Tibial artery (tissue), 4 donors: ENCODE measurements at regions not wholly inside any gene's neighbourhood (a gene's known extent, or its start where the extent isn't known, plus 50 kb on each side); places are given as distances from the start of the nearest gene placed in this dataset.

Experiments
- DNase-seq, 2 donors: peaks; one replicate each; pipeline ENCODE4 v3.0.0-alpha.2; 2019
- H3K27ac ChIP-seq, 2 donors: fragments of 200-600 bp; sonication (generic) in 1 of 2; 1 replicate in 1 of 2; 2 replicates in 1 of 2; pipeline ENCODE4 v1.5.1; 2018 to 2019; ENCODE audit warnings: mild to moderate bottlenecking in 1 of 2
- H3K27me3 ChIP-seq, 2 donors: fragments of 200-600 bp; sonication (generic) in 1 of 2; one replicate each; pipeline versions ENCODE4 v1.5.1 to v1.6.0; 2016 to 2019
- H3K36me3 ChIP-seq, 3 donors: fragments of 200-600 bp; sonication (generic) in 2 of 3; one replicate each; pipeline ENCODE4 v1.5.1; 2016 to 2019; ENCODE audit warnings: mild to moderate bottlenecking in 2 of 3
- H3K4me1 ChIP-seq, 4 donors: fragments of 200-600 bp; sonication (generic) in 2 of 4; 1 replicate in 3 of 4; 2 replicates in 1 of 4; pipeline ENCODE4 v1.5.1; 2016 to 2019
- H3K4me3 ChIP-seq, 2 donors: fragments of 200-600 bp; sonication (generic) in 1 of 2; 1 replicate in 1 of 2; 2 replicates in 1 of 2; pipeline ENCODE4 v1.5.1; 2018 to 2019; ENCODE audit warnings: mild to moderate bottlenecking in 2 of 2
- H3K9me3 ChIP-seq, 3 donors: fragments of 200-600 bp; sonication (generic) in 1 of 3; one replicate each; pipeline ENCODE4 v1.5.1; 2016 to 2019
- intact Hi-C: fragments of 100-400 bp; cut with DNase I; formaldehyde crosslinking; loops from one replicate; pipeline ENCODE4 v1.15.0; 2023; ENCODE audit warnings: low total_unique reads
- TF ChIP-seq, protein P1 (sequence below), 2 experiments: fragments of 200-600 bp in 1 of 2; fragments of 450-650 bp in 1 of 2; IDR thresholded peaks; one replicate each; pipeline ENCODE4 v1.5.1; 2017 to 2019; ENCODE audit warnings: antibody characterized with exemption in 2 of 2, mild to moderate bottlenecking in 1 of 2, moderate library complexity in 1 of 2

DNA sequence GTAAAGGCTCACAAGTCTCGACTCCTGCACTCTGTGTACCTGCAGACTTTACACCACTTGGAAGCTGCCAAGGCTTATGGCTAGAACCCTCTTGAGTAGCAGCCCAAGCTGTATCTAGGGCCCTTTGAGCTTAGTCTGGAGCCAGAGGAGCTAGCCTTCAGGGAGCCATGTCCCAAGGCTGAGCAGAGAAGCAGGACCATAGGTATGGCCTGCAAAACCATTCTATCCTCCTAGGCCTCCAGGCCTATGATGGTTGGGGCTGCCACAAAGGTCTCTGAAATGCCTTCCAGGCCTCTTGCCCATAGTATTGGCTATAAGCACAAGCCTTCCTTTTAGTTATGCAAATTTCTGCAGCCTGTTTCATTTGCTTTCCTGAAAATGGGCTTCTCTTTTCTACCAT lies 380.7 kb upstream of the CPXCR1 start:
- intact Hi-C loops = no loop called here
- Histone ChIP-seq H3K36me3 (no peaks in the 10 kb centered on the region), H3K27me3 (no peaks in the 10 kb centered on the region), H3K27ac (no peak overlapping the region), H3K9me3 (peaks cover 0 to 15% (median 0%) of the 10 kb centered on the region in 3 donors), H3K4me3 (no peak overlapping the region), H3K4me1 (no peaks in the 10 kb centered on the region)
- no peak for DNase-seq
- TF ChIP-seq, protein P1, sequence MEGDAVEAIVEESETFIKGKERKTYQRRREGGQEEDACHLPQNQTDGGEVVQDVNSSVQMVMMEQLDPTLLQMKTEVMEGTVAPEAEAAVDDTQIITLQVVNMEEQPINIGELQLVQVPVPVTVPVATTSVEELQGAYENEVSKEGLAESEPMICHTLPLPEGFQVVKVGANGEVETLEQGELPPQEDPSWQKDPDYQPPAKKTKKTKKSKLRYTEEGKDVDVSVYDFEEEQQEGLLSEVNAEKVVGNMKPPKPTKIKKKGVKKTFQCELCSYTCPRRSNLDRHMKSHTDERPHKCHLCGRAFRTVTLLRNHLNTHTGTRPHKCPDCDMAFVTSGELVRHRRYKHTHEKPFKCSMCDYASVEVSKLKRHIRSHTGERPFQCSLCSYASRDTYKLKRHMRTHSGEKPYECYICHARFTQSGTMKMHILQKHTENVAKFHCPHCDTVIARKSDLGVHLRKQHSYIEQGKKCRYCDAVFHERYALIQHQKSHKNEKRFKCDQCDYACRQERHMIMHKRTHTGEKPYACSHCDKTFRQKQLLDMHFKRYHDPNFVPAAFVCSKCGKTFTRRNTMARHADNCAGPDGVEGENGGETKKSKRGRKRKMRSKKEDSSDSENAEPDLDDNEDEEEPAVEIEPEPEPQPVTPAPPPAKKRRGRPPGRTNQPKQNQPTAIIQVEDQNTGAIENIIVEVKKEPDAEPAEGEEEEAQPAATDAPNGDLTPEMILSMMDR (IDR thresholded peaks at IDR 0.05) = no peak

DNA sequence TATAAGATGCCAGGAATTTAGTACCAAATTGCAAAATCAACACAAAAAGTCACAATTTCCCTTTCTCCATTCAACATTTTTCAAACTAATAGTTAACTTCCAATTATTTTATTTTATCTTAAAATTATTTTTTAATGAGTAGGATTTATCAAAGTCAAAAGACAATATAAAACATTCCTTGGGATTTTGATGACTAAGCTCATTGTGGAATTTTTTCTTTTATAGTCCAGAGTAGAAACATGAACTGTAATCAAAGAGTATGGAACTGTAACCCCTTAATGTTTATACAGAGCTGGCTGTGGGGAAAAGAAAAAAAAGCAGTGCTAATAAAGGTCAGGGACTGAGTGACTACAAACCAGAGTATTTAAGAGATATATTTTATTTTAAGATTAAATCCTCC lies 368.6 kb upstream of the CPXCR1 start:
- H3K4me1 ChIP-seq = no peaks in the 10 kb centered on the region
- TF ChIP-seq, protein P1 (IDR thresholded peaks at IDR 0.05) = no peak
- intact Hi-C loops = no loop called here
- no peaks in the 10 kb centered on the region for H3K27me3 ChIP-seq
- no peak for DNase-seq
- H3K9me3 ChIP-seq = no peaks in the 10 kb centered on the region
- H3K4me3 ChIP-seq = no peak overlapping the region
- H3K36me3 ChIP-seq = no peaks in the 10 kb centered on the region
- no peak overlapping the region for H3K27ac ChIP-seq

DNA sequence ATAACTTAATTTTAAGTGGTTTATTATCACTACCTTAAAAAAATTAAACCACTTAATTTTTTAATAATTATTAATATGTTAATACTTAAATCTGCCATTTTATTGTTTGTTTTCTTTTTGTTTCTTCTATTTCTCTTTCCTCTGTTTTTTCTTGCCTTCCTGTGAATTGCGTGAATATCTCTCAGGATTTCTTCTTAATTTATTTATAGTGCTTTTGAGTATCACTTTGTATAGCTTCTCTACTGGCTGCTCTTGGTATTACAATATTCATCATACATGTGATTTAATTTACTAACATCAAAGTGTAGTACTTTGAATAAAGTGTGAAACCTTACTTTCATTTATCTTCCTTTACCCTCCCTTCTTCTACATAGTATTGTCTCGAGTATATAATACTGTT lies 349.5 kb upstream of the CPXCR1 start:
- intact Hi-C loops = no loop called here
- no peak overlapping the region for H3K27ac ChIP-seq
- H3K9me3 ChIP-seq = no peaks in the 10 kb centered on the region
- no peak for DNase-seq
- H3K4me3 ChIP-seq = no peak overlapping the region
- H3K4me1 ChIP-seq = no peaks in the 10 kb centered on the region
- H3K27me3 ChIP-seq = no peaks in the 10 kb centered on the region
- TF ChIP-seq, protein P1 (IDR thresholded peaks at IDR 0.05) = no peak
- no peaks in the 10 kb centered on the region for H3K36me3 ChIP-seq

DNA sequence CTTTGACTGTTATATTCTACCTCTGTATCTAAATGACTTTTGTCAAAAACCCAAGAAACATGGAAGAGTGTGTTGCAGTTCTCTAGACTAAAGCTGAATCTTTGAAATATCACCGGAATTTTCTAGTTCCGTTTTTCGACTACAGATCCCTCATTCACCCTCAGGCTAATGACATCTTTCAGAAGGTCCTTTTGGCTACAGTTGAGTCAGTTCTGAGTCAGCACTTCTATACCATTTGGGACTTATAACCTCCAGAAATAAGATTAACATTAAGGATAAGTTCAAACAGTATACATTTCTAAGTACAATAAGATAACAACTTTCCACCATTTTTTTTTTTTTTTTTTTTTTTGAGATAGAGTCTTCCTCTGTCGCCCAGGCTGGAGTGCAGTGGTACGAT lies 331.0 kb upstream of the CPXCR1 start:
- Histone ChIP-seq H3K4me3 (no peak overlapping the region), H3K36me3 (no peaks in the 10 kb centered on the region), H3K27me3 (no peaks in the 10 kb centered on the region), H3K9me3 (no peaks in the 10 kb centered on the region), H3K4me1 (no peaks in the 10 kb centered on the region), H3K27ac (no peak overlapping the region)
- intact Hi-C loops = no loop called here
- DNase-seq = no peak
- TF ChIP-seq, protein P1 (IDR thresholded peaks at IDR 0.05) = no peak

DNA sequence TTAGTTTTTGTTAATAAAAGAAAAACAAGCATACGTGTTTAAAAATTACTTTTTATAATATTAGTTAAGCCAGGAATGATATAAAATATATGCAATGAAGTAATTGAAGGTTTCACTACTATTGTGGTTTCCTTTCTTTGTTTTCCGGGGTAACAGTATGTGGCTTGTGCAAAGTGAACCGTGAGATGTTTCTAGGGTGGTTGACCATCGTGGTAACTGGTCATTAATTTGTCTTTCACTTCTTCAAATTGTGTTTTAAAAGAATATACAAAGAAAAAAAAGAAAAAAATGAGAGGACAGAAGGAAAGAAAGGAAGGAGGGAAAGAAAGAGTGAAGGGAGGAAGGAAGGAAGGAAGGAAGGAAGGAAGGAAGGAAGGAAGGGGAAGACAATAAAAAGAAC lies 330.1 kb upstream of the CPXCR1 start:
- Histone ChIP-seq H3K27ac (no peak overlapping the region), H3K27me3 (no peaks in the 10 kb centered on the region), H3K9me3 (no peaks in the 10 kb centered on the region), H3K4me1 (no peaks in the 10 kb centered on the region), H3K36me3 (no peaks in the 10 kb centered on the region), H3K4me3 (no peak overlapping the region)
- DNase-seq = no peak
- intact Hi-C loops = no loop called here
- TF ChIP-seq, protein P1 (IDR thresholded peaks at IDR 0.05) = no peak

DNA sequence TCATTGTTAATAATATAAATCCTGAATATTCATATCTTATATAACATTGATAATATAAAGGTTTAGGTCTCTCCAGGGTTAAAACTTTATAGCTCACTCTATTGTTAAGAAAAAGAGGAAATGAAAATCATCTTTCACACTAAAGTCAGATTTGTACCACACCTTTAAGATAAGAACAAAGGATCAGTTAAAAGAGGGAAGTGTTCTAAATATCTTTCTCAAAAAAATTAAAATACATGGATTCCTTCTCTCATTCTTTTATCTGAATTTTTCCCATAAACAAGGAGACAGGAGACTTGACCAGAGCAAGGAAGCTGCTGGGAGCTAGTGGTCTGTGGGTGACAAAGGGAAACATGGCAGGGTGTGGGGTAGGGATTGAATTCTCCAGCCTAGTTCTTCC lies 323.0 kb upstream of the CPXCR1 start:
- no peak for DNase-seq
- intact Hi-C loops = no loop called here
- H3K36me3 ChIP-seq = no peaks in the 10 kb centered on the region
- TF ChIP-seq, protein P1 (IDR thresholded peaks at IDR 0.05) = no peak
- H3K27me3 ChIP-seq = no peaks in the 10 kb centered on the region
- H3K9me3 ChIP-seq = no peaks in the 10 kb centered on the region
- H3K4me3 ChIP-seq = no peak overlapping the region
- no peak overlapping the region for H3K27ac ChIP-seq
- H3K4me1 ChIP-seq = no peaks in the 10 kb centered on the region
